Limb (tissue), 2 donors: ENCODE measurements at regions not wholly inside any gene's neighbourhood (a gene's known extent, or its start where the extent isn't known, plus 50 kb on each side); places are given as distances from the start of the nearest gene placed in this dataset.

Experiments
- DNase-seq, 2 donors: peaks; one replicate each; pipeline ENCODE4 v3.0.0-alpha.2; 2016; ENCODE audit errors: extremely low spot score in 2 of 2

DNA sequence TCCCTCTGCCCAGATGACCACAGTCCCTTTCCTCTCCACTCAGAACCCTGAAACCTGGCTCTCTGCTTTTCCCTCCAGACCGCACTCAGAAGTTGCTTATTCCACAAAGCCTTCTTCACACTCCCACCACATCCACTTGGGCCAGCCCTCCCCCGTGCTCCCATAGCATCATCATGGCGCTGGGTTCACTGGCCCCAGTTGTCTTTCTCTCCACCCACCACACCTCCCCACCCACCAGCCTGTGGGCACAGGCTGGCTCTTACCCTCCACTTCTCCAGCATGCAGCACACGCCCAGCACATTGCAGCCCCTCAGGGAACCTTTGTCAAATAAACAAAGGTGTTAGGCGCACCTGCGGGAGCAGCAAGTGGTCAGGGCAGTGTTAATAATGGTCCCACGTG lies 130.0 kb downstream of the KATNIP start:
- no peak for DNase-seq

DNA sequence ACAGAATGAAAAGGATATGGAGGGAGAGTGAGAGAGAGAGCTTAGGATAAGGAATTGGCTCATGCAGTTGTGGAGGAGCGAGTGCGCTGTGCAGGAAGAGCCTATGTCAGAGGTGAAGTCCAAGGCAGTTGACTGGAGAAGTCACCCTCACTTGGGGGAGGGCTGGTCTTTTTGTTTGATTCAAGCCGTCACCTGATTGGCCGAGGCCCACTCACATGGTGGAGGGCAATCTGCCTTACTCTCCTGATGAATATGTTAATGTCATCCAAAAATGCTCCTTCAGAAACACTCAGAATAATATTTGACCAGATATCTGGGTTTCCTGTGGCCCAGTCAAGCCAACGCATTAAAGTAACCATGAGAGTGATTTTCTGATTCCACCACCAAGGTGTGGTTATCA lies 131.7 kb downstream of the KATNIP start:
- DNase-seq, result no peak

DNA sequence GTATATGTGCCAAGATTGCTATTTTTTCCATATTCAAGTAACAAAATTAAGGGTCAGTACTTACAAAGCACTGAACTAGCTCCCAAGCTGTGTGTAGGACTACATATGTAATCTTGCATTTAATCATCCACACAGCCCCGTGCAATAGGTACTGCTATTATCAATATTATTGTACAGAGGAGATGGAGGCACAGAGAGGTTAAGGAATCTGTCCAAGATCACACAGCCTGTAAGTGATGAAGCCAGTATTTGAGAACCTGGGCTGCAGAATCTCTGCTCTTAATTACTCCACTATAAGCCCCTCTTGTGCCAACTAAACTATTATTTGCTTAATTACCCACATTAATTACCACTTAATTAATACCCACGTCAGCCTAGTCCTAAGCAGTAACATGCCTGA lies 134.1 kb downstream of the KATNIP start:
- no peak for DNase-seq

DNA sequence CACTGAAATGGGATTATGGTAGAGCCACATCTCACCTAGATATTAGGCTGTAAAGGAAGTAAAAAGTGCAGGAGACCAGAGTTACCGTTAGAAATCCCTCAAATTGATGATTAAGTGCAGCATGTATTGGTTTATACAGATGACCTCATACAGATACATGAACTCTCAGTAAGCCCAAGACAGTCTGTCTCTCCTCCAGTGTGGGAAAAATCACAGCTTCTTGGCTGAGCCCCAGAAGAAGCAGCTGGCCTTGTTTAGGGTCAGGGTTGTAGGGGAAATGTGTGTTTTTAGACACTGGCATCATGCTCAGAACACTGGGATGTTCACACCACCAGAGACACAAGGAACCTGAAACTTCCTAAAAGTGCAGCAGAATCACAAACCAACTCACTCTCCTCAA lies 135.9 kb downstream of the KATNIP start:
- DNase-seq, result no peak

DNA sequence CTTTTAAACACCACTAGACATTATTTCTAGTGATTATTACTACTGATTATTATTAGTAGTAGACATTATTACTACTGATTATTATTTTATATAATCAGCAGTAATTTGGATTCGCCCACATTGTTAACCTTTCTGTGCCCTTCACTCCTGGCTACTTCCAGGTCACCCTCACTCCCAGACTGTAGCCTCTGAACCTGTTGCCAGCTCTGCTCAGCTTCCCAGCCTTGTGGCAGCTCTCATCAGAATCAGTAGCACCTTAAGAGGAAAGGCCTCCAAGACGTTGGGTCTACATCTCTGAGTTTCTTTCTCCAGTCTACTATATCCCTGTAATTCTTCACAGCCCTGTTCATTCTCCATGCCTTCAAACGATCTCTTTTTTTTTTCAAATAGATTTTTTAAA lies 137.0 kb downstream of the KATNIP start:
- no peak for DNase-seq

DNA sequence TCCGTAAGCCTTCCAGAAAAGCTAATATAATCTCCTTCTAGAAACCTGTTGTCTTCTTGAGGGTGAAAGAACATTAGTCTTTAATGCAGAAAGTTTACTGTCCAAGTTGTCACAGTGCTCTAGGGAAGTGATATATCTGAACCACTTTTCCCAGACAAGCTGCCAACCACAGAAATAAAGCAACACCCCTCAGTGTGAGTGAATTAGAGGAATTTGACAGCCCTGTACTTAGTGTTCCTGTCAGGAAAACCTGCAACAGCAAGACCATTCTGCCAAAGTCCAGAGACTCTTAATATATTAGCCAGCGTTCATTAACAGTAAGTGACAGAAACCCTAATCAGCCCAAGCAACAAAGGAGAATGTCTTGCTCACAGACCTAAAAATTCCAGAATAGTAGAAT lies 137.7 kb downstream of the KATNIP start:
- DNase-seq, result no peak

DNA sequence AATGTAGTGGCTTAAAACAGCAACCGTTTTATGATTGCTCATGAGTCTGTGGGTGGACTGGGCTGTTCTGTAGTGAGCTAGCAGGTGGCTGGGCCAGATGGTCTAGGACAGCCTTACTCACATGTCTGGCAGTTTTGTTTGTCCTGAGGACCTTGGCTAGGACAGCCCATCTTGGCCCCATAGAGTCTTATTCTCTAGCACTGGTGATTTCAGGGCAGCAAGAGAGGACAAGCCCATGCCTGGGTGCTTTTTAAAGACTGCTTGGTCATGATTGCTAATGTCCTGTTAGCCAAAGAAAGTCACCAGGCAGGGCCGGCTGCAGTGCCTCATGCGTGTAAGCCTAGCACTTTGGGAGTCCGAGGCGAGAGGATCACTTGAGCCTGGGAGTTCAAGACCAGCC lies 139.8 kb downstream of the KATNIP start:
- no peak for DNase-seq

DNA sequence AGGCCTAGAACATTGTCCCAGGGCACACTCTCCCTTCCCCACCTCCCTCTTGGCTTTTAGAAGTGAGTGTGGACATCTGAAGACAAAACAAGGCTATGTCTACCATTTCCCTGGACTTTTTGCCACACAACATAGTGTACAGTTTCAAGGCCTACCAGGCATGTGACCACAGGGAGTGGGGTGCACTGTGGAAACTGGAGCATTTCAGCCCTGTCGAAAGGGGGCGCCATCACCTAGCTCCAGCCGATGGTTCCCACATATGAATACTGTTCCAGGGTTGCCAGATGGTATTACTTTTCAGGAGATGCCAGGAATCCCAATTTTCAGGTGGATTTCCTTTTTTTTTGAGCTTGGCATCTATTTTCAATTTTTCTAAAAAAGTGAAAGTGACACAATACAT lies 140.7 kb downstream of the KATNIP start:
- no peak for DNase-seq

DNA sequence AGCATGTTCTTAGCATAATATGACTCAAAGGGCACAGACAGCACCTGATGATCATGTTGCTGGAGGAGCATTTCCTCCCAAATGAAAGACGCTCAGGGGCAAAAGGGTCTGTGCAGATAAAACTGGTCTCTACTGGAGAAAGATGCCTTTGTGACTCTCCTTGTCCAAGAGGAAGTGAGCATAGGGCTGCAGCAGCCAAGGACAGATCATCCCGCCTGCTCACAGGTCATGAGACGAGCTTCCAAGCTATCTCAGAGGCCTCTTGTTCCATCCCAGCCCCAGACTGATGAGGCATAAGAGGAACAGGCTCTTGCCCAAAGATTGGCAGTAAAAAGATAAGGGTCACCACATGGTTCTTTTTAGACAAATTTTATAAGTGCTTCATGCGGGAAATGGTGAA lies 141.8 kb downstream of the KATNIP start:
- DNase-seq, result no peak

DNA sequence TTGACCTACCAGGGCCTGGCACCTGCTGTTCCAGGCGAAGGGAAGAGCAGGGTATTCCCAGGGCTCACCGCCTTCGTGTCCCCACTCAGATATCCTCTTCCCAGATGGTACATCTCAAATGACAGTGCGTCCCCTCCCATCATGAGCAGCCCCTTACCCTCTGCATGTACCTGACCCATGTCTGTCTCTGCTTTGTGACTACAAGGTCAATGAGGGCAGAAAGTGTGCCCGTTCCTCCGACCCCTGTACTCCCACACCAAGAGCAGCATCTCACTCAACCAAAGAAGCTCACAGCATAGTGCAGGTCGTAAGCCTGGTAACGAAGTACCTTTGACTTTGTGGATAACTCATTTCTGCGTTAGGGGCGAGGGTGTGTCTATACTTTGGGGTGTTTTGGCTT lies 142.6 kb downstream of the KATNIP start:
- DNase-seq, result no peak

DNA sequence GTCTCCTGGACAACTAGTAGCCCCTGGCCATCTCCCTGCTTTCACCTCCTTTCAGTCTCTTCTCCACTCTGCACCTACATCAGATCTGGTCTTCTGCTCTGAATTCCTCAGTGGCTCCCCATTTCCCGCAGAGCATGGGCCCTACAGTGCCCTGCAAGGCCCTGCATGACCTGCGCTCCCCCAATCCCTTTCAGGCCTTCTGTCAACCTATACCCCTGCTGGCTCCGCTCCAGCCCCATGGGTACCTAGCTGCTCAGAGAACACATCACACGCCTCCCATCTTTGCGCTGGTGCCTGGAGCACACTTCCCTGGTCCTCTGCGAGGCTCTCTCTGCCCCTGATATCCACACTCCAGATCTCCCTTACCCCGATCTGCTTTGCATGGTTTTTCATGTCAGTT lies 145.2 kb downstream of the KATNIP start:
- no peak for DNase-seq

DNA sequence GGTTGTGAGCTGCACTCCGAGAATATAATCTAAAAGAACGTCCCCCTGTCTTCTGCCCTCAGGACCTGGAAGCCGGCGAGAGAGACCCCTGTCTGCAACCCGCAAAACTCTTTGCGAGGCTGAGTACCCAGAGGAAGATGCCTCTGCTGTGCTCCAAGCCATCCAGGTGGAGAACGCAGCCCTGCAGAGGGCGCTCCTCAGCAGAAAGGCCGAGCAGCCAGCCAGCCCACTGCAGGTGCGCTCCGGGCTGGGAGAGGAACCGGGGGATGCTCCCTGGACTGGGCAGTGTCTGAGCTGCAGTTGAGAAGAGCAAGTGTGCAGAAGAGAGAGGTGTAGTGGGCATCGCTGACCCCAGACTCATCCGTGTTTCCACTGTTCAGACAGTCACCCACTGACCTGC lies 148.3 kb downstream of the KATNIP start:
- DNase-seq, result peak in 1 of 2 donors; percentile 50

DNA sequence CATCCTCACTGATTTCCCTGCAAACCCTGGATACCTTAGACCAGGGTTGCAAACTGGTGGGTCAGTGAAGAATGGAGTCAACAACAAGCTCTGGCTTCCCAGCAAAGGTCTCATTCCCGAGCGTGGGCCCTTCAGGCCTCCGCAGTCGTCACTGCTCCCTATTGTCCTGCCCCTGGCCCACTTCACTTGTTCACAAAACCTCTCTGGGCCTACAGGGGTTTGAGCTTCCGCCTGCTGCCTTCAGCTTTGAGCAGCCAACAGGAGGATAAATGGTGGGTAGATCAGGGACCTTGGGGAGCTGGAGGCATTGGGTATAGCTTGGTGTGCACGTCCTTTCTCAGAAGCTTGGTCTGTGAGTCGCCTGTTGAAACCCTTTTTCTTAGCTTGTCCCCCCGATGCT lies 148.8 kb downstream of the KATNIP start:
- DNase-seq, result no peak

DNA sequence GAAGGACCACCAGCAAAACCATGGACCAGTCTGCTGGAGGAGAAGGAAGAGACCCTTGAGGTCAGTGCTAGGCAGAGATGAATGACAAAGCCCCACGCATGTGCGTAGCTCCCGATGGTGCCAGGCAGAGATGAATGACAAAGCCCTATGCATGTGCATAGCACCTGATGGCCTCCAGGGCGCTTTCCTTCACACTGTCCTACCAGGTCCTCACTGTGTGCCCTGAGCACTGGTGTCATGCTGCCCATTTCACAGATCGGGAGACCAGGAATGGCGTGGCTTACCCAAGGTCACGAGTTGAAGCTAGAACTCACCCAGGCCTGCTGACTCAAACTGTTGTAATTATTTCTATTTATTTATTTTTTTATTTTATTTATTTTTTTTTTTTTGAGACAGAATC lies 149.6 kb downstream of the KATNIP start:
- DNase-seq, result no peak

DNA sequence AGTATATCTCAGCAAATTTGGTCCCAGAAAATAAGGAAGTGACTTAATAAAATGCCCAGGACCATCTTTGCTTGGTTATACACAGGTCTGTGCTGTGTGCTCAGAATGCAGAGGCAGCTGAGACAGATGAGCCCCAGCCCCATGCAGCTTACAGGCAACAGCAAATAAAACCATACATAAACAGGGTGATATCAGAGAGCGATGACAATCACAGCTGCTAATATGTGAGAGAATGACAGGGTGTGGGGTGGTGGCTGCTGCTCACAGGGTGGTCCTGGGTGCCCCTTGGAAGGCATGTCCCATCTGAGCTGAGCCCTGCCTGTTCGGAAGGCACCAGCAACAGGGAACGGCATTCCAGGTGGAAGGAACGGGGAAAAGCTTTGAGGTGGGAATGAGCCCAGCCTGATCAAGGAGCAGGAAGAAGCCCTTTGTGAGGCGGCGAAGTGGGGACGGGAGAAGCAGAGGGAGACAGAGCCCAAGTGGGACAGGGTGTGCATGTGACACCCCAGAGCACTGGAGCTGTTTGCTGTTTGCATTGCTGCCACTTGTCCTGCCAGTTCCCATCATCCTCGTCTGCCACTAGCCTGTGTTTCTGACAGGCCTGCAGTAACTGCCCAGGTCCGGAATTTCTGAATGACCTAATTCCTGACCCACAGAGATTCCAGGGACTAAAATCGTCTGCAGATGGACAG lies 150.5 kb downstream of the KATNIP start:
- DNase-seq, result no peak

DNA sequence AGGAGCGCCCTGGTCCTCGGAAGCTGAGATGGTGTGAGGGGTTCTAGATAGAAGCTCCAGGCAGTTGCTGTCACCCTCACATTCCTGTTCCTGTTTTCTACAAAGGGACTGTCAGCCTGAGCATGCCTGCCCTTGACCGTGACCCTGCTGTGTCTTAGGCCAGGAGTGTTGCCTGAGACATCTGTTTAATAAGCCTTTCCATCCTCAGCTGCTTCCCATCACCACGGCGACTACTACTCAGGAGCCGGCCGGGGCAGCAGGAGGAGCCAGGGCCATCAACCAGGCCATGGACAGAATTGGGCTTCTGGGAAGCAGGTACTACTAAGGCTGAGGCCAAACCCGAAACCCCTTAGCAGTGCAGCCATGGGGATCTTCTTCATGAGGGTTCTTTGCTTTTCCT lies 151.4 kb downstream of the KATNIP start:
- DNase-seq, result no peak

DNA sequence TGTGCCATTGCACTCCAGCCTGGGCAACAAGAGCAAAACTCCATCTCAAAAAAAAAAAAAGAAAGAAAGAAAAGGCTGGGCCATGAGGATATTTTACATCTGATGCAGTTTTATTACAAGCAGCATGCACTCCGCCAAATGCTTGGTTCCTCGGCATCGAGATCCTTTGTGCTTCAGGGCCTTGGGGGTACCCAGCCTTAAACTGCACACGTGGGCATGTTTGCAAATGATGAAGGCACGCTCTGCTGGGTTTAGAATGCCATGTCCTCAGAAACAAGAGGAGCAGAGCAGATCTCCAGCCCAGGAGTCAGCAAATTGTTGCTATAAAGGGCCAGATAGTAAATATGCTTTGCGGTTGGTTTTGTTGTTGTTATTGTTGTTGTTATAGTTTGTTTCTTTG lies 153.2 kb downstream of the KATNIP start:
- DNase-seq, result no peak

DNA sequence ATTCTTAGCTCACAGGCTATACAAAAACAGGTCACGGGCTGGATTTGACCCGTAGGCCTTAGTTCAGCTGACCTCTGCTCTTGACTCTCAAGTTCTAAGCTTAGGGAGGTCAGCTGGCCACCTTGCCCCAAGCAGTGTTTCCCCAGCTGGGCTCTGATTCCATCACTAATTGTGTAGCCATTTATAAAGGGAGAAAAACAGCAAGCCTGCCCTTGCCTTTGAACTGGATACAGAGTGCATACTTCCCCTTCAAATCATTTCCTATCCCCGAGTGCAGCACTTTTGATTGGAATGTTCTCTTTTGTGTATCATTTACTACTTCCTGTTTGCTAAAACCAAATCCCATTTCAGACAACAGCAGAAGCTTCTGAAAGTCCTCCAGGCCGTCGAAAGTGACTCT lies 153.6 kb downstream of the KATNIP start:
- DNase-seq, result no peak

DNA sequence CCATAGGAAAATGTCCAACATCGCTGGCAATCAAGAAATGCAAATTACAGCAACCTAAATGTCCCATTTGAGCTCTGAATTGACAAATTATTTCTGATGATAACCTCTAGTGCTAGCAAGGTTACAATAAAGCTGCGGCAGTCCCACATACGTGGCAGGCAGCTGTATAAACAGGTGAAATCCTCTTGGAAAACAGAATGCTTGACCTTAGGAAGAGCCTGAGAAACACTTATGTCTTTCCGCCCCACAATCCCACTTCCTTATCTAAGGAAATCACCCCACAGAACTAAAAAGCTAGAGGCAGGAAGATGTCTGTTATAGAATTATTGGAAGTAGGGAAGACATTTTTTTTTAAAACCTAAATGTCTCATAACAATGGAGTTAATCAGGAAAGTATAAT lies 154.3 kb downstream of the KATNIP start:
- no peak for DNase-seq

DNA sequence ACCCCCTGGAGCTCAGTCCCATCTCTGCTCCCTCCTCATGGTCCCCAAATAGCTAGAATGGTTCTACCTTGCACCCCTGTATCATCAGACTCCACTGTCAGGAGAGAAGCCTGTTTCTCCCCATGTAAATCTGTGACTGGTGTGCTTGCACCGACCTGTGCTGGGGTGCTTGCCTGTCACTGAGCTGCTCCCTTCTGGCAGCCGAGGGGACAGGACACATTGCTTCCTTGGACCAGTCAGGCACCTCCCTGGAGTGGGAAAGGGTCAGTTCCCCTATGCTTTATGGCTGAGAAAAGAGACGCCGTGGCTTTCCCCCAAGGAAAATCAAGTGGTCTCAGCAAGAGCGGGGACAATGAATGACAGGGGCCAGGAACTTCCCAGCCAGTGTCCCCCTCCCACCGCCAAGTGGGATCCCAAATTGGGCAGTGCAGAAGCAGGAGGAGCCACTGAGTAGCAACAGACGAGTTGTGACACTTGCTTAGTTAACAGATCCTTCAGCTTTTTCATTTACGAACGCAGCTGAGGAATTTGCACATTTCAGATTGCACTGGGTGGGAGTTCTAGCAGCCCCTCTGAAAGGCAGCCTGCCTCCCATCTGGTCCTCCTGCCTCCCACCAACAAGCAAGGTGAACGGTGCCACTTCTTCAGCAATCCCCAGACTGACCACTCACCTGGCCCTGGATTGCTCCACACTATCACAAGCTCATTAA lies 156.4 kb downstream of the KATNIP start:
- DNase-seq, result no peak

DNA sequence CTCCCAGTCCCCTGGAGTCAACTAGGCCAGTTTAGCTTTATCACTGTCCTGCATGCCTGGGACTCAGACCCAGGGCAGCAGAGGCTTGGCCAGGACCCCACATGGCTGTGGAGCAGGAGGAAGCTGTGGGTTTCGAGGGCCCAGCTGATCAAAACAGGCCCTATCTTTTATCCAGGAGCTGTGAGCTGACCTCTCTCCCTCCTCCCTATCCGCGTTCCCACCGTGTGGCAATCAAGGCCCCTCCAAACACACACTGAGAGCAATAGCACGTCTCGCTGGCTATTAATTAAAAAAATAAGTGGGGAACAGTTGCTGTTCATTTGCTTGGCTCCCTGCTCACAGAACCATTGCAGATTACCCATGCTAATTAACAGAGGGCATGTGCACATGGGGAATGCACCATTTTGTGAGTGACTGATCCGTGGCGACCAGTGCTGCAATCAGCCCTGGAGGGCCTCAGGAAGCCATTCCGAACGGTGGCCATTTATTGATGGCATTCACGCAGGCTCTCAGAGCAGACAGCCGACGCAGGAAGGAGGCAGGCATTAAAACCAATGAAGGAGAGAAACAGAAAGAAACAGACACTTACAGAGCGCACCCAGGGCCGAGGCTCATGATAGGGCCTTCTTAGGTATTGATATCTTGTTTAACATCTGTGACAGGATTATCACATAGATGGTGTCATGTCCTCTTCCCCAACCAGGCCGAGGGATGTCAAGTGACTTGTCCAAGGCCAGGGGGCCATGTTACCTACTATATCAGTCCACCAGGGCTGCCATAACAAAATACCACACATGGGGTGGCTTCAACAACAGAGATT lies 157.1 kb downstream of the KATNIP start:
- DNase-seq, result no peak

DNA sequence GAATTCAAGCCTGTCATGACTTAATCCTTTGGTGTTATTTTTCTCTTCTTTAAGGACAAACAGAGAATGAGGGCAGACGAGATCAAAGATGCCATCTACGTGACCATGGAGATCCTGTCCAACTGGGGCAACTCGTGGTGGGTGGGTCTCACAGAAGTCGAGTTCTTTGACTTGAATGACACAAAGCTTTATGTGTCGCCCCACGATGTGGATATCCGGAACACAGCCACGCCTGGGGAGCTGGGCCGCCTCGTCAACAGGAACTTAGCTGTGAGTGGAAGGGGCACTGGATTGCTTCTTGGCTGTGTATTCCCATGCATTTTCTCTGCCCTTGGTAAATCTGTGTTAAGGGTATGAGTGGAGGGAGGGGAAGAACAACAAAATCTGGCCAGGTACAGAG lies 158.7 kb downstream of the KATNIP start:
- no peak for DNase-seq

DNA sequence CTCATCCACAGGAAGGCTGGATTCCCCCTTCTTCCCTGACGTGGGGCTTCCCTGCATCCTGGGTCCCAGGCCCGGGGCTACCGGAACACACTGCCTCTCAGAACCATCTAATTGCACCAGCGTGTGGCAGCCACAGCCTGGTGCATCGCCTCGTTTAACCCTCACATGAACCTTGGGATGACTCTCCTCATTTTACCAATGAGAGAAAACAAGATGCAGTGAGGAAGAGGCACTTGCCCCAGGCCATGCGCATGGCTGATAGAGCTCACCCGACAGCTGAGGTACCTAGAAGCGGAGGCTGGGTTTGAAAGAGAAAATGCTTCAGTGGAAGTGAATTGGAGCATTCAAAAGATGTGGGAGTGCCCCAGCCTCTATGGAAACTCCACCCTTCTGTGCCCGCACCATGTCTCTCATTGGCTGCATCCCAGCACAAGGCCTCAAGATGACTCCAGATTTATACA lies 162.3 kb downstream of the KATNIP start:
- DNase-seq, result no peak
